ENCODE measurements at regions not wholly inside any gene's neighbourhood (a gene's known extent, or its start where the extent isn't known, plus 50 kb on each side); places are given as distances from the start of the nearest gene placed in this dataset.

DNA sequence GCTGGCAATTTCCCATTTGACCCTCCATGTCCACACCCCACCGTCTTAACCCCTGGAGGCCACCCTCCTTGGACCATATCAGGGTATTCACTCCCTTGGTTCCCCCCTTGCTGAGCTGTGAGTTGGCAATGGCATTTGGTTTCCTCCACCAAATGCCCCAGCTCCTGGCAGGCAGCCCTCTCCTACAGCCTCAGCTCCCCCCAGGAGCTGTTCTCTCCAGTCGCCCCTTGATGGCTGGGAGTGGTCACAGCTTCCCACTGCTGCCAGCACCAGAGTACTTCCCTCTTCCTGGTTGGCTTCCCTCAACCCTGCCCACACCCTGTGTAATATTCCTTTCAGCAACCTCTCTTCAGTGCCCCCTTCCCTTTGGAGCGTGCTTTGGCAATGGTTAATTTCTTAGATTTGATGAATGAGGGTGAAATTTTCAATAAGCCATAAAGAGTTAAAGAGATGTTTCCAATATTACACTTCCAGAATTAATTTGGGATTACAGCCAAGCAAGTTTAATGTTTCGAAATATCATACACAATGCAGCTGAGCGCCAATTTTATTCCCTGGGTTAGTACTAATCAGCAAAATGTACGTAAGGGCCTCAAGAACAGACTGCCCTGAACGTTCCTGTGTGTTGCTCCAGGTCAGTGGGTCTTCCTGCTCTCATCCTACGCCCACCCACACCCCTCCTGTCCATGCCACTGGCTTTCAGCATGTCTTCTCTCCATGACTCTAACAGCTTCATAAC is 207.1 kb upstream of the NFE2L3 start:
- DNase-seq = no peak

- no peak for DNase-seq
These were observed 206.4 kb upstream of the NFE2L3 start for GRCh38 chr7:25945608-25946007.

DNA sequence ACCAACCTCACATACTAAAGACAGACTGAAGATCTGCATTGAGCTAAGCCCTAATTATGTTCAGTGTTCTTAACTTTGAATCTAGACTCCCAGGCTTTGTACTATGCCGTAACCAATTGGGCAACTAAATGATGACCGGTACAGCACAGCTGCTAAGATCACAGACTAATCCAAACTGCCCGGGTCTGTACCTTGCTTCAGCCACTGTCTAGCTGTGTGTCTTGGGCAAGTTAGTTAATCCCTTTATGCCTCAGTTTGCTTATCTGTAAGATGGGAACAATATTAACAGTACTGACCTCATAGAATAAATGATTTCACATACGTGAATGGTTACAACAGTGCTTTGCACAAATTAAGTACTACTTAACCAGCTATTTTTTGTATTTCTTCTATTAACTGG is 205.8 kb upstream of the NFE2L3 start:
- DNase-seq = no peak

DNA sequence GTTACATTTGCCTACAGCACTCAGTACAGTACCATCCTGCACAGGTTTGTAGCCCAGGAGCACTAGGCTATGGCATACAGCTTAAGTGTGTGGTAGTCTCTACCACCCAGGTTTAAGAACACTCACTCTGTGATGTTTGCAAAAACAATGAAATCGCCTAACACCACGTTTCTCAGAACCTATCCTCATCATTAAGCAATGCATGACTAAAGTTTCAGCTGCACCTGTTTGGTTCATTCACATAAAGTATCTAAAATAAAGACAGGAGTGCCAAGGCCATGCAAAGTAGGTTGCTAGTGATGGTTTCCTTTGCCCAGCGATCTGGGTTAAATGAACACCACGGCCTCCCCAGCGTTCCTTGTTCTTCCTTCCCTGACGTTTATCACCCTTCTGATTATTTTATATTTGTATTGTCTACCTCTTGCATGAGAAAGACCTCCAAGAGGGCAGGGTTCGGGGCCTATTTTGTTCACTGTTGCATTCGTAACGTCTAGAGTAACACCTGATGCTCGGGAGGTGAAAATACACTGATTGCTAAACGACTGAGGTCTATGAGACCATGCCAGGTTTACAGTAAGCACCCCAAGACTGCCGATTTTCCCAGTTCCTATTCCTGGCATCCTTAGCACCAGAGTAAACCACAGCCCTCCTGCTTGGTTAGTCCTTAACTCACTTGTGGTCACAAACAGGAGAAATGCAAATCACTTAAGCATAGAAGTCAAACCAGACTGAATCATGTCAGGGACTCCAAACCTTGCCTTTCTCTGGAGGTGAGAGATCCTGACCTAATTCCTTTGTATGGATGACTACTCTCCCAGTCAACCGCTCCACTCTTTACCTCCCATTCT is 204.1 kb upstream of the NFE2L3 start:
- no peak for DNase-seq

DNA sequence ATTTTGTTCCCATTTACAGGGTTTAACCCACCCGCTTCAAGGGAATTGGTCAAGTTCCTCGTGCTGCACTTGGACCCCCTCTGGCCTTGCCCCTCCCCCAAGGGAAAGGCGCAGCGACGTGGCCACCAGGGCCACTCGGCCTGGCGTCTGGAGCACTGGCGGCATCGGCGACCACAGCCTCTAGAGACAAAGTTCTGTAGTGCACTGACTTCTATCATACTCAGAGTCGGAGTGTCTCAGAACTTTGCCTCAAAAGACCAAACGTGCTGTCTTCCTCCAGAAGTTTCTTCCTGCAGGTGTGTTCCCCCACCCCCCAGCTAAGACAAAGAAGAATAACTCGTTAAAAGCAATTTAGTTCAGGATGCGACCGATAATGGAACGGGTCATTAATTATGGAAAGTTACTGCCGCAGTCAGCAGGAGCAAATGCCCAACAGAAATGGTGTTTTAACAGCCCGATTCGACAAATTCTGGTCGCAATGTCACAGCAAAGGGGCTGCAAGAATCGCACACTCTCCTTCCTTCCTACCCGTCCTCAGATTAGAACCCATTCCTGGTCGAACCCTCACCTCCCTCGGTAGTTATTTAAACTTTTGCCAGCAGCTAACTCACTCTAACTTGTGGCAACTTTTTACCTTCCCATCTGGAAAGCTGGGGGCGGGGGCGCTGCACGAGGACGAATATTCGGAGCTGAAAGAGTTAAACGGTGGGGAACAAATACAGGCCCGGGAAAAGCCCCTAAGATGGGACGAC is 202.1 kb upstream of the NFE2L3 start:
- DNase-seq = no peak

GRCh38 chr7:25950488-25951413 is 201.2 kb upstream of the NFE2L3 start:
- DNase-seq = peak; percentile 86 to 87

GRCh38 chr7:25951414-25952260 is 200.4 kb upstream of the NFE2L3 start:
- DNase-seq = no peak

GRCh38 chr7:25952261-25953057 is 199.5 kb upstream of the NFE2L3 start:
- no peak for DNase-seq

DNA sequence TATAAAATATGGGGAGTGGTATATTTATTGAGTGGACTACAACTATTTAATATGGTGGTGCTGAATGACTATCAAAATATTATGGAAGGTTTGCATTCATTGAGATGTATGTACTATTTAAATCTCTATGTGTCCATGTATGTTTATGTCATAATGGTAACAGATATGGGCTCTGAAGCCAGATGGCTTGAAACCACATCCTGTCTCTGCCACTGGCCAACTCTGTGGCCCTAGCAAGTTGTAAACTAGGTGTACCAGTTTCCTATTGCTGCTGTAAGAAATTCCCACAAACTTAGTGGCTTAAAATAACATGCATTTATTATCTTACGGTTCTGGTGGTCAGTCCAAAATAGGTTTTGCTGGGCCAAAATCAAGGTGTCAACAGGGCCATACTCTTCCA is 198.1 kb upstream of the NFE2L3 start:
- DNase-seq = no peak

- no peak for DNase-seq
These were observed 197.6 kb upstream of the NFE2L3 start for GRCh38 chr7:25954395-25954794.

DNA sequence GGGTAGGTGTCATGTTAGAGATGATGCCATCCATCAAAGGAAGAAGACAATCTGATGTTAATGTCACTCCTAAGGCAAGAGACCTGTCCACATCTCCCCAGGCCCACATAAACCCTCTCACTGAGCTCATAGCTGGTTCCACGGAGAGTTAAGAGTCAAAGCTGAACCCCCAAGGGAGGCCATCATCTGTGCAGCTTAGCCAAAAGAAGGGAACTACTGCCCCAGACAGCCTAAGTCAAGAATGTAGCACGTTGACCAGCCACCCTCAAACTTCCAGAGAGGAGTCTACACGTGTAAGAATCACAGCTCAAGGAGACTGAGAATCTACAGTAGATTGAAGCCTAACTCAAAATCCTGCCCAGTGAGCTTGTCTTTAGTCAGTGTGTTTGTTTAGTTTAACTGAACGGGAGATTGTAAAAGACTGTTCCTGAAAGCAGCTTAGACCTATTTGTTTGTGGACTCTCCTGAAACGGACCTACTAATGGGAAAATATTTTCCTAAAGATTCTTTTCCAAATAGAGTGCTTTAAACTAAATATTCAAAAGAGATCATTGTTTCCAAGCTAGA is 192.7 kb upstream of the NFE2L3 start:
- DNase-seq = no peak

DNA sequence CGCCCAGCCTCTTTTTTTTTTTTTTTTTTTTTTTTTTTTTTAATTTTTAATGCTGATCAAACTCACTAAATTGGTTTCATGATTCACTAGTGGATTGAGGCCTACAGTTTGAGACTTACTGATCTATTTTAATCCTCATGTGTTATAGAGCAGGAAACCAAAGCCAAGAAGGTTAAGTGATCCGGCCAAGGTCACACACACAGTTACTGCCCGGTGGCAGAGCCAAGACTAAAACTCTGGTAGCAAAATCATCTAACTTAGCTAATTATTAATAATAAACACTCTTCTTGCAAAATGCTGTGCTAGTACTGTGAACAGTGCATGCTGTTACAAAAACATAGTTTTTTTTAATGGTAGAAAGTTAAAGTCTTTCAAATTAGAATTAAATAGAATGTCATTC is 188.3 kb upstream of the NFE2L3 start:
- no peak for DNase-seq

DNA sequence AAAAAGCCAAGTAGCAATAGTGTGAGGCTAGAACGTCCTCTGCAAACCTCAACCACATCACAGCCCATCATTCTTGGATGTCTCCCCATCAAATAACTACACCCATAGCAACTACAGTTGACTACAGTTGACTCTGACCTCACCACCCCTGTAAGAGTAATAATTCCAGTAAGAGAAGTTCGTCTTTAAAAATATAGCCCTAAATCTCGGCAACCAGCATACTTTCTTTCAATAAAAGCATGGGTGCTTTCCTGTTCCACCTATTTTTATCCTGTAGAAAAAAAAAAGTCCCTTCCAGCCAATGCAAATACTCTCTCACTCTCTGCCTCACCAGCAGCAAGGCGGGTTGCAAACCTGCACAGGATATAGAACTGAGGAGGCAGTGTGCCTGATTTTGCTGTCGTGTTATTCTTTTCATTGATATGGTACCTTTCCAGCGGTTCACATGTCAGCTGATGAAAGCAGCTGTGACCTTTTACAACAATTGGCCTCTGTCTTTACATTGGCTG is 187.5 kb upstream of the NFE2L3 start:
- no peak for DNase-seq

DNA sequence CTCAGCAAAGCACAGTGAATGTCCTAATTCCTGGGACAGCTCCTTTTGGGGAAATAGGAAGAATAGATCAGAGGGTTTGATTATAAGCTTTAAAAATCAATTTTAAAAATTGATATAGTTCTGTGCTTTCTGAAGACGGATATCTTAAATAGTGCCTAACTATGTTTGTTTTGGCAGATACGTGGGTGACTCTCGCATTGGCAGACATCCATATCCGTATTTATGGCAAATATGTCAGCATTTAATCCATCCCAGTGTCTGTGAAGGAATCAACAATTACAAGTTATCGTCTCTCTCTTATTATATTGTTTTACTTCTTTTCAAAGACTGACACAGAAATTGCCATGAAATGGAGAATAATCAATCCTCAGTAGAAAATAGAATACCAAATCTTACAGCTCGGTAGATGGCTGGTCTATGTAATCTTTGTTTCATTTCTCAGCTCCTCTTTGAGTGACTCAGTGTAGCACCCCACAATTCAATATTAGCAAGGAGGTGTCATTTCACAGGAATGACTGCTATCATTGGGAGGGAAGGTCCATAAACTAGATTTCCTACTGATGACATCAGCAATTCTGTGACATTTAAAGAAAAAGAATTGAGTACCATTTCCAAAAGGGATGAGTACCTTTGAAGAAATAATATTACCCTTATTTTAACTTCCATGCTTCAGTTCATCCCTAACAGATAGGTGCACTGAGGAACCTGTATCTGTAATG is 186.4 kb upstream of the NFE2L3 start:
- DNase-seq = no peak

- DNase-seq = no peak
These were observed 185.5 kb upstream of the NFE2L3 start for GRCh38 chr7:25966469-25966868.

DNA sequence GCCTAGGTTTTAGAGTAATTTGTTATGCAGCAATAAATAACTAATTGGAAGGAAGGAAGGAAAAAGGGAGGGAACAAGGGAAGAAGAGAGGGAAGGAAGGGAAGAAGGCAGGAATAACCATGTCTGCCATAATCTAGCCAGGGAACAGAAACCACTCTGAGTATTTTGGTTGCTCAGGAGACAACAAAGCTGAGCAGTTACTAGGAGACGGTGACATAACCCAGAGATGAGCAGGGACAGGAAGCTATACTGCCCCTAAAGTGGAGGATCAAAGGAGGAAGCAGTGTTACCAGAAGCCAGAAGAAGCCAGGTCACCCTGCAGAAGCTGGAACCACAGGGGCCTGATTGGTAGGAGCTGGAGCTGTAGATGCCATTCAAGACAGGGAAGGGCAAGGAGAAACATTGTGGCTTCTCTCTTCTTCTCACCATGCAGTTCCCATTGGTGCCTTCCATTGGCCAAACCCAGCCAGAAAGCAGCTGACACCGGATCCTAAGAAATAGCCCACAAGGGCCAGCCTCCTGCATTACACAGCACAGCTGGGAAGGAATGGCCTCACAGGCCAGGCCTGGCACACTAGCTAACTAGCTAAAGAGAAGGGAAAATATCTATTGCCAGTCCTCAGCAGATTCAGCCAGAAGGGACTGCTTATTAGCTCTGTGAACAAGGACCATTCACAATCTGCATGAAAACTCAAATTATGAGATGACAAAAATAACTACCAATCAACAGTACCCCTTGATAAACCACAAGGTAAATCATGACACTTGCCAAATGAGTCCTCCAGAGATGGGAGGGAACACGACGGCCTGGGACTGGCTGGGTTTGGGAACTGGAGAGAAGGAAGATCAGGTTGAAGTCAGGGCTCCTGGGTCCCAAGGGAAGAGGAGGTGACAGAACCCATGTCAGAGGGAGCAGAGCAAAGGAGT is 184.5 kb upstream of the NFE2L3 start:
- no peak for DNase-seq

DNA sequence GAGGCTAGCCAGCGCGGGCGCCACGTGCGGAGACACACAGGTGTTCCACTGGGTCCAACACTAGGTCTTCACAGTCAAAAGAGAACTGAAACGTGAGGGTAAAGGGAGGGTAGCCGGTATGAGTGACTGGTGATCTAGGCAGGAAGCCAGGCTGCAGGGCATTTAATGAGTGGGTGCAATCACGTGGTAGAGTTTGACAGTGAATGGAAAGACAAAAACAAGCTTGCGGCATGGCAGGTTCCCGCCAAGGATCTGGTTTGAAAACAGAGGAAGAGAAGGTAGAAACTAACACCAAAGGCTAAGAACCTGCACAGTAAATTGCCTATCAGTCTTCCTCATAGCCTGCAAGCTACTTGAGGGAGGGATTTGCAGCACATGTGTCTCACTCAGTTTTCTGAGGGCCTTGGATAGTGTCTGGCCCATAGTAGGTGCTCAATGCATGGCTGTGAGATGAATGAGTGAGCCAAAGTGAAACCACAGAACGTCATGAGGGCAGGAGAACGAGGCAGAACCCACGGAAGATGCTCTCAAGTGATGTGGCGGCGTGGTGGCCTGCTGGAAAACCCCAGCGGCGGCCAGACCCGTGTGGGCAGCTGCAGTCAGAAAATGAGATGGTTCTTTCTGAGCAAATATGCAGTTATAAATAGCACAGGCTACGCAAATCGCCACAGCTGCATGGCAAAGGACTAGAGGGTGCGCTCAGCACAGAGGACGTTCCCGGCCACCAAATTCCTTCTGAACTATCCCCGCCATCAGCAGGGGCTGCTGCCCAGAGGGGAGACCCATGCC is 183.6 kb upstream of the NFE2L3 start:
- no peak for DNase-seq
